OCI-LY7 (cell line): ENCODE measurements at regions not wholly inside any gene's neighbourhood (a gene's known extent, or its start where the extent isn't known, plus 50 kb on each side); places are given as distances from the start of the nearest gene placed in this dataset.

Experiments
- BruUV-seq: library from RNA; stranded (reverse); fragments of 400-500 nt; replicated peaks from 2 replicates; lab custom pipeline; 2021; lab: Mats Ljungman, UMichigan
- CTCF ChIA-PET: fragments of 300-600 bp; sonication (Branson Sonifier 250); formaldehyde crosslinking; loops from one replicate; lab custom pipeline; 2022; ENCODE audit warnings: antibody characterized with exemption; ENCODE audit not compliant: unreplicated experiment; lab: Charles Lee
- POLR2A ChIA-PET: fragments of 300-600 bp; sonication (Branson Sonifier 250); formaldehyde crosslinking; loops from one replicate; lab custom pipeline; 2022; ENCODE audit warnings: antibody characterized with exemption; lab: Charles Lee
- DNase-seq: peaks from one replicate; pipeline ENCODE4 v3.0.0-alpha.2; 2015; ENCODE audit warnings: low spot score
- H2AFZ ChIP-seq: fragments of 200-600 bp; sonication (generic), shearing (Covaris generic); 2 replicates; pipeline ENCODE4 v1.6.1; 2014; ENCODE audit warnings: mild to moderate bottlenecking, antibody characterized with exemption, low read length, moderate library complexity
- H3K27ac ChIP-seq: fragments of 200-600 bp; sonication (generic); 2 replicates; pipeline ENCODE4 v1.5.1; 2014; ENCODE audit warnings: mixed run types, low read depth, mild to moderate bottlenecking, moderate library complexity, low read length, inconsistent platforms; ENCODE audit not compliant: poor library complexity, severe bottlenecking
- H3K36me3 ChIP-seq: fragments of 200-600 bp; sonication (generic); 2 replicates; pipeline ENCODE4 v1.6.1; 2014; ENCODE audit warnings: mild to moderate bottlenecking, antibody characterized with exemption, low read length, moderate library complexity, mixed read lengths; ENCODE audit not compliant: insufficient read depth
- H3K4me1 ChIP-seq: fragments of 200-600 bp; sonication (generic); 2 replicates; pipeline ENCODE4 v1.5.1; 2014; ENCODE audit warnings: mild to moderate bottlenecking, low read length; ENCODE audit not compliant: insufficient read depth, poor library complexity, severe bottlenecking
- H3K4me2 ChIP-seq: fragments of 200-600 bp; sonication (generic); 2 replicates; pipeline ENCODE4 v1.6.1; 2014; ENCODE audit warnings: mild to moderate bottlenecking, low read length
- H3K4me3 ChIP-seq: fragments of 200-600 bp; sonication (generic); 2 replicates; pipeline ENCODE4 v1.5.1; 2014; ENCODE audit warnings: mild to moderate bottlenecking, low read depth, low read length; ENCODE audit not compliant: poor library complexity, severe bottlenecking
- H3K79me2 ChIP-seq: fragments of 200-600 bp; sonication (generic); 2 replicates; pipeline ENCODE4 v1.6.1; 2016; ENCODE audit warnings: low read depth, mild to moderate bottlenecking, low read length, moderate library complexity, mixed read lengths; ENCODE audit not compliant: insufficient read depth
- H3K9me2 ChIP-seq: fragments of 200-600 bp; sonication (generic); 2 replicates; pipeline ENCODE4 v1.6.1; 2016; ENCODE audit warnings: mild to moderate bottlenecking, low read length, mixed read lengths; ENCODE audit not compliant: insufficient read depth
- H3K9me3 ChIP-seq: fragments of 200-600 bp; sonication (generic); 2 replicates; pipeline ENCODE4 v1.6.1; 2014; ENCODE audit warnings: mild to moderate bottlenecking, mixed run types, low read length, mixed read lengths
- H4K20me1 ChIP-seq: fragments of 200-600 bp; sonication (generic); 2 replicates; pipeline ENCODE4 v1.6.1; 2014; ENCODE audit warnings: mild to moderate bottlenecking, antibody characterized with exemption, low read length, moderate library complexity, mixed read lengths; ENCODE audit not compliant: insufficient read depth
- EZH2phosphoT487 ChIP-seq: fragments of 200-600 bp; sonication (generic); IDR thresholded peaks from 2 replicates; pipeline ENCODE4 v1.6.1; 2018; ENCODE audit warnings: low read depth, borderline replicate concordance, mild to moderate bottlenecking, mixed run types, antibody characterized with exemption, low read length, moderate library complexity, mixed read lengths
- intact Hi-C: fragments of 100-400 bp; cut with micrococcal nuclease; formaldehyde crosslinking; loops from one replicate; pipeline ENCODE4 v1.10.0; 2022; ENCODE audit not compliant: unreplicated experiment
- TF ChIP-seq, protein P1 (sequence below): fragments of 200-600 bp; sonication (generic); conservative IDR thresholded peaks from 2 replicates; pipeline ENCODE4 v1.5.1; 2014; ENCODE audit warnings: mild to moderate bottlenecking, antibody characterized with exemption, low read length, moderate library complexity, mixed read lengths

DNA sequence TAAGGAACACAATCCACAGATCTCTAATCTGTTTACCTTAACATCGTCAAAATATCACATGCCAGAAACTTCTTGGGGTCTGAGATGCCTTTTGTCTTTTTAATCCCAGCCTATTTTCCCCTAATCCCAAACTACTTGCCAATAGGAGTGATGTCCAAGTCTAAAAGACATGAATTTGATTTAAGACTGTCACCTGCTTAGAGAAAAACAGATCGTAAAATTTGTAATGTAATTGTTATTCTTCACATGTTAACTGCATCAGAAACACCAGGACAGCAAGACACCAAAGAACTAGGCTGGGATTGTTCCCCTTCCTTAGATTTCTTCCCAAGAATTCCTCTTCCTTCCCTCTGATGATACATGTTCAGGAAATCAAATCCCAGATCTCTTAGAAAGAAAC, 198.1 kb upstream of the ARHGAP20 start:
- POLR2A ChIA-PET, result interaction anchor here (0.7 kb wide), 1 partner anchor 30 kb away, joined by 3 read pairs; no protein-coding TSS in a partner anchor
- no peaks in the 10 kb centered on the region for H3K79me2 ChIP-seq

DNA sequence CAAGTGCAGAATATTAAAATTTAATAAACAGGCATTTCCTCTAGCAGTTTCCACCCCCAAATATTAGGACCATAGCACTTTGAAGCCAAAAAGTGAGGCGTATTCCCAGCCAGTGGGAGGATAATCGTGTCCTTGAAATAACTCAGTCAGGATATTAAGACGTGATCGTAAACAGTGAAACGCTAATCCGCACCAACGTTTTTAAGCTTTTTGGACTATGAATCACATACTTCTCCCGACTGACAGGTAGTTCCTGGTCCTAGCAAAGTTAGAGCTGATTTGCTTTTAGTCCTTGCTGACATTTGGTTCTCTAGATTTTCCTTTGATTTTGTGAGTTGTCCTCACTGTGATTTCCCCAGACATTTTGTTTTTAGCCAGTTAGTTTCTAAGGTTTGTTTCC, 197.1 kb upstream of the ARHGAP20 start:
- Histone ChIP-seq H2AFZ (no peak overlapping the region), H3K4me3 (no peak overlapping the region), H3K9me3 (no peaks in the 10 kb centered on the region), H3K36me3 (no peaks in the 10 kb centered on the region), H3K4me2 (no peak overlapping the region), H3K9me2 (no peaks in the 10 kb centered on the region), H4K20me1 (no peaks in the 10 kb centered on the region), H3K79me2 (no peaks in the 10 kb centered on the region), H3K27ac (no peak overlapping the region), H3K4me1 (peaks cover 8% of the 10 kb centered on the region)
- TF ChIP-seq EZH2phosphoT487, result no peak
- TF ChIP-seq, protein P1, sequence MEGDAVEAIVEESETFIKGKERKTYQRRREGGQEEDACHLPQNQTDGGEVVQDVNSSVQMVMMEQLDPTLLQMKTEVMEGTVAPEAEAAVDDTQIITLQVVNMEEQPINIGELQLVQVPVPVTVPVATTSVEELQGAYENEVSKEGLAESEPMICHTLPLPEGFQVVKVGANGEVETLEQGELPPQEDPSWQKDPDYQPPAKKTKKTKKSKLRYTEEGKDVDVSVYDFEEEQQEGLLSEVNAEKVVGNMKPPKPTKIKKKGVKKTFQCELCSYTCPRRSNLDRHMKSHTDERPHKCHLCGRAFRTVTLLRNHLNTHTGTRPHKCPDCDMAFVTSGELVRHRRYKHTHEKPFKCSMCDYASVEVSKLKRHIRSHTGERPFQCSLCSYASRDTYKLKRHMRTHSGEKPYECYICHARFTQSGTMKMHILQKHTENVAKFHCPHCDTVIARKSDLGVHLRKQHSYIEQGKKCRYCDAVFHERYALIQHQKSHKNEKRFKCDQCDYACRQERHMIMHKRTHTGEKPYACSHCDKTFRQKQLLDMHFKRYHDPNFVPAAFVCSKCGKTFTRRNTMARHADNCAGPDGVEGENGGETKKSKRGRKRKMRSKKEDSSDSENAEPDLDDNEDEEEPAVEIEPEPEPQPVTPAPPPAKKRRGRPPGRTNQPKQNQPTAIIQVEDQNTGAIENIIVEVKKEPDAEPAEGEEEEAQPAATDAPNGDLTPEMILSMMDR, result no peak
- BruUV-seq, result no TSS peak
- ChIA-PET POLR2A (interaction anchor here (0.5 to 0.8 kb wide), 5 partner anchors 19 to 424 kb away, joined by 3 read pairs; no protein-coding TSS in a partner anchor), CTCF (no interaction called here)
- no peak for DNase-seq
- intact Hi-C loops, result no loop called here

More for the DNA sequence above, 198.1 kb upstream of the ARHGAP20 start:
- no peak for DNase-seq
- Histone ChIP-seq H3K4me1 (peaks cover 8% of the 10 kb centered on the region), H3K9me2 (no peaks in the 10 kb centered on the region), H3K4me2 (no peak overlapping the region), H3K27ac (no peak overlapping the region), H3K36me3 (no peaks in the 10 kb centered on the region), H3K4me3 (no peak overlapping the region), H2AFZ (no peak overlapping the region), H4K20me1 (no peaks in the 10 kb centered on the region), H3K9me3 (no peaks in the 10 kb centered on the region)
- intact Hi-C loops, result no loop called here
- no TSS peak for BruUV-seq
- TF ChIP-seq, protein P1, result no peak
- TF ChIP-seq EZH2phosphoT487, result no peak
- CTCF ChIA-PET, result interaction anchor here (1.1 kb wide), 1 partner anchor 82 kb away, joined by 4 read pairs; no protein-coding TSS in a partner anchor

DNA sequence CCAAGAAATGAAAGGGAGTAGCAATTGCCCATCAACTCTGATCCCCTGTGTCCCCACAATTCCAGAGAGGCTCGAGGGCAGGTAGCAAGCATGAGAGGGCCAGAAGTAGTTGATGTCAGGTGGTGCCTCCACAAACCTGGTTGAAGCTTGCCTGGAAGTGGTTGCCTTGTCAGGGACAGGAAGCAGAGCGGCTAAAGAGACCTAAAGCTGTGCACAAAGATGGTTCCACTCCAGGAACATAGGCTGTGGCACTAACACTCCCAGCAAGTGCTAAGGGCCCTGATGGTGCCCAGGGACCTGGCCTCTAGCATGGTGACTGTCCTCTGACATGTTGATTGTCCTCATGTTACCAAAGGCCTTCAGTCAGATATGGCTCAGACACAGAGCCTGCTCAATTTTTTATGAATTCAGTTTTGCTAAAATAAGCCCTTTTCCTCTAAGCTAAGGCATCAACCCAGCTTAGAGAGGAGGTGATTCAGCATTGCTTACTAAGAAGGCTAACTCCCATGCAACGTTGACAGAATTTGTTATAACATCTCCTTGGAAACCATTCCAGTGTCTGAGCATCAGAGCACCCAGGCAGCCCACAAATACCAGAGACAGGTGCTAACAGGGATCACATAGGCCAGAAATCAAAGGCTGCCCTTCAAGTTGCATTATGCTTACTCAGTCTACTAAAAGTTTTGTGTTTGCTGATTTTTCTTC, 196.3 kb upstream of the ARHGAP20 start:
- ChIA-PET CTCF (no interaction called here), POLR2A (no interaction called here)
- no peak overlapping the region for H3K27ac ChIP-seq
- no peaks in the 10 kb centered on the region for H3K9me3 ChIP-seq
- H4K20me1 ChIP-seq, result no peaks in the 10 kb centered on the region
- H3K36me3 ChIP-seq, result no peaks in the 10 kb centered on the region
- no TSS peak for BruUV-seq
- no peak overlapping the region for H3K4me2 ChIP-seq
- peaks cover 8% of the 10 kb centered on the region for H3K4me1 ChIP-seq
- no peaks in the 10 kb centered on the region for H3K79me2 ChIP-seq
- H3K9me2 ChIP-seq, result no peaks in the 10 kb centered on the region
- intact Hi-C loops, result no loop called here
- peak; percentile 11 for DNase-seq
- TF ChIP-seq, protein P1, result no peak
- no peak for TF ChIP-seq EZH2phosphoT487
- no peak overlapping the region; the same call in 1 of the 2 replicates for H2AFZ ChIP-seq
- H3K4me3 ChIP-seq, result no peak overlapping the region
